RWPE2 (cell line): ENCODE measurements at regions not wholly inside any gene's neighbourhood (a gene's known extent, or its start where the extent isn't known, plus 50 kb on each side); places are given as distances from the start of the nearest gene placed in this dataset.

Experiments
- ATAC-seq: fragments of 200-7000 bp; cut with Tn5 transposase; 3 replicates; pipeline ENCODE4 v1.9.1; 2021; ENCODE audit warnings: low read depth
- DNase-seq: peaks from one replicate; pipeline ENCODE4 v3.0.0-alpha.2; 2020; ENCODE audit warnings: low spot score
- H3K27ac ChIP-seq: fragments of 450-650 bp; 2 replicates; pipeline ENCODE4 v1.5.1; 2017; ENCODE audit warnings: mild to moderate bottlenecking; ENCODE audit not compliant: poor library complexity, severe bottlenecking
- H3K27me3 ChIP-seq: fragments of 250-450 bp; sonication (Bioruptor Pico); 2 replicates; pipeline ENCODE4 v1.5.1; 2021; ENCODE audit warnings: mild to moderate bottlenecking, moderate library complexity; ENCODE audit not compliant: insufficient read depth, poor library complexity, severe bottlenecking
- H3K36me3 ChIP-seq: fragments of 250-450 bp; sonication (Bioruptor Pico); 2 replicates; pipeline ENCODE4 v1.5.1; 2020; ENCODE audit warnings: low read depth, mild to moderate bottlenecking, moderate library complexity
- H3K4me1 ChIP-seq: fragments of 250-450 bp; sonication (Bioruptor Pico); 2 replicates; pipeline ENCODE4 v1.5.1; 2021; ENCODE audit warnings: mild to moderate bottlenecking, moderate library complexity; ENCODE audit not compliant: insufficient read depth, poor library complexity, severe bottlenecking
- H3K4me3 ChIP-seq: fragments of 250-450 bp; sonication (Bioruptor Pico); 2 replicates; pipeline ENCODE4 v1.5.1; 2021; ENCODE audit warnings: mild to moderate bottlenecking, moderate library complexity; ENCODE audit not compliant: severe bottlenecking
- H3K9me3 ChIP-seq: fragments of 250-450 bp; sonication (Bioruptor Pico); 2 replicates; pipeline ENCODE4 v1.5.1; 2021; ENCODE audit warnings: mild to moderate bottlenecking, moderate library complexity; ENCODE audit not compliant: severe bottlenecking
- CTCF ChIP-seq: fragments of 450-650 bp; IDR thresholded peaks from one replicate; pipeline ENCODE4 v1.5.1; 2017; ENCODE audit warnings: mild to moderate bottlenecking, moderate library complexity; ENCODE audit not compliant: poor library complexity, severe bottlenecking

GRCh38 chr1:213484758-213485157, 433.7 kb downstream of the RPS6KC1 start:
- no peaks in the 10 kb centered on the region for H3K4me1 ChIP-seq
- H3K27me3 ChIP-seq, result no peaks in the 10 kb centered on the region
- H3K4me3 ChIP-seq, result no peak overlapping the region
- DNase-seq (no peak), ATAC-seq (no peak)
- no peaks in the 10 kb centered on the region for H3K9me3 ChIP-seq
- no peaks in the 10 kb centered on the region for H3K36me3 ChIP-seq
- no peak for TF ChIP-seq CTCF
- H3K27ac ChIP-seq, result no peak overlapping the region

- H3K4me3 ChIP-seq, result no peak overlapping the region
- ATAC-seq (no peak), DNase-seq (no peak)
- H3K4me1 ChIP-seq, result no peaks in the 10 kb centered on the region
- H3K9me3 ChIP-seq, result no peaks in the 10 kb centered on the region
- H3K27ac ChIP-seq, result no peak overlapping the region
- H3K36me3 ChIP-seq, result no peaks in the 10 kb centered on the region
- TF ChIP-seq CTCF, result no peak
- no peaks in the 10 kb centered on the region for H3K27me3 ChIP-seq
Measured at GRCh38 chr1:213486488-213486887, 435.4 kb downstream of the RPS6KC1 start.

GRCh38 chr1:213491468-213491867, 440.4 kb downstream of the RPS6KC1 start:
- ATAC-seq (no peak), DNase-seq (no peak)
- no peaks in the 10 kb centered on the region for H3K4me1 ChIP-seq
- no peaks in the 10 kb centered on the region for H3K27me3 ChIP-seq
- TF ChIP-seq CTCF, result no peak
- H3K36me3 ChIP-seq, result no peaks in the 10 kb centered on the region
- no peak overlapping the region for H3K4me3 ChIP-seq
- H3K9me3 ChIP-seq, result no peaks in the 10 kb centered on the region
- H3K27ac ChIP-seq, result no peak overlapping the region

- Histone ChIP-seq H3K27me3 (no peaks in the 10 kb centered on the region), H3K4me3 (no peak overlapping the region), H3K36me3 (no peaks in the 10 kb centered on the region), H3K9me3 (no peaks in the 10 kb centered on the region), H3K4me1 (no peaks in the 10 kb centered on the region), H3K27ac (no peak overlapping the region)
- no peak for TF ChIP-seq CTCF
- ATAC-seq (no peak), DNase-seq (no peak)
Measured at GRCh38 chr1:213492161-213493041, 441.4 kb downstream of the RPS6KC1 start.

GRCh38 chr1:213499444-213499843, 448.4 kb downstream of the RPS6KC1 start:
- Histone ChIP-seq H3K36me3 (no peaks in the 10 kb centered on the region), H3K27me3 (no peaks in the 10 kb centered on the region), H3K27ac (no peak overlapping the region), H3K4me1 (no peaks in the 10 kb centered on the region), H3K9me3 (no peaks in the 10 kb centered on the region), H3K4me3 (no peak overlapping the region)
- ATAC-seq (no peak), DNase-seq (no peak)
- no peak for TF ChIP-seq CTCF
